Colonic mucosa (tissue), 4 donors: ENCODE measurements at regions not wholly inside any gene's neighbourhood (a gene's known extent, or its start where the extent isn't known, plus 50 kb on each side); places are given as distances from the start of the nearest gene placed in this dataset.

Experiments
- DNase-seq: peaks from one replicate; pipeline ENCODE4 v3.0.0-alpha.2; 2020
- H3K27ac ChIP-seq: fragments of 200-600 bp; one replicate; pipeline ENCODE4 v1.8.0; 2021
- H3K27me3 ChIP-seq: fragments of 200-600 bp; one replicate; pipeline ENCODE4 v1.8.0; 2021
- H3K36me3 ChIP-seq: fragments of 200-600 bp; one replicate; pipeline ENCODE4 v1.8.0; 2021
- H3K4me1 ChIP-seq: fragments of 200-600 bp; one replicate; pipeline ENCODE4 v1.8.0; 2021; ENCODE audit warnings: mild to moderate bottlenecking
- H3K4me3 ChIP-seq: fragments of 200-600 bp; one replicate; pipeline ENCODE4 v1.8.0; 2021
- H3K9ac ChIP-seq, 2 donors: one replicate each; pipeline ENCODE4 v1.7.0; 2013; ENCODE audit warnings: control low read depth in 2 of 2, low read depth in 2 of 2, low read length in 2 of 2
- H3K9me3 ChIP-seq: fragments of 200-600 bp; one replicate; pipeline ENCODE4 v1.8.0; 2021
- intact Hi-C: fragments of 100-400 bp; cut with DNase I; formaldehyde crosslinking; loops from one replicate; pipeline ENCODE4 v1.14.1; 2022
- TF ChIP-seq, protein P1 (sequence below): fragments of 200-600 bp; IDR thresholded peaks from one replicate; pipeline ENCODE4 v1.8.0; 2022; ENCODE audit warnings: antibody characterized with exemption, mild to moderate bottlenecking
- donor health status: healthy.
- donor health status: DM: no; HTN: no; CAD: no.
- donor health status: DM: no; HTN: no; CAD: no.

DNA sequence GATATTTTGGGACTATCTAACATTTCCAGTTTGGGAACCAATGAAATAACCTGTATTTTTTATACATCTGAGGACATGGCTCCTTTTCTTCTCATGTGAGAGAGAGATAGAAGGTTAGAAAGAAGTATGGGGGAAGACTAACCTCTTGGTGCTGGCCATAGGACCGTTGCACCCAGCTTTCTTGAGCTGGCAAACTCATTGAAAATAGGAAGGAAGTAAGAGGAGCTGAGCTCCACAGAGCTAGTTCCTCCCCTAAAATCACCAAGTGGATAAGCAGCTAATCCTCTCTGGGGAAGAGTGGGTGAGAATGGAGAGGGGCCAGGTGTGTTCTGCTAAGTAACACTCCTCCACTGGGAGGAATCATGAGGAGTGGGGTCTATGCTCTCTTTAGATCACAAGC, 387.4 kb upstream of the CADM1 start:
- no peaks in the 10 kb centered on the region for H3K9me3 ChIP-seq
- intact Hi-C loops: no loop called here
- TF ChIP-seq, protein P1, sequence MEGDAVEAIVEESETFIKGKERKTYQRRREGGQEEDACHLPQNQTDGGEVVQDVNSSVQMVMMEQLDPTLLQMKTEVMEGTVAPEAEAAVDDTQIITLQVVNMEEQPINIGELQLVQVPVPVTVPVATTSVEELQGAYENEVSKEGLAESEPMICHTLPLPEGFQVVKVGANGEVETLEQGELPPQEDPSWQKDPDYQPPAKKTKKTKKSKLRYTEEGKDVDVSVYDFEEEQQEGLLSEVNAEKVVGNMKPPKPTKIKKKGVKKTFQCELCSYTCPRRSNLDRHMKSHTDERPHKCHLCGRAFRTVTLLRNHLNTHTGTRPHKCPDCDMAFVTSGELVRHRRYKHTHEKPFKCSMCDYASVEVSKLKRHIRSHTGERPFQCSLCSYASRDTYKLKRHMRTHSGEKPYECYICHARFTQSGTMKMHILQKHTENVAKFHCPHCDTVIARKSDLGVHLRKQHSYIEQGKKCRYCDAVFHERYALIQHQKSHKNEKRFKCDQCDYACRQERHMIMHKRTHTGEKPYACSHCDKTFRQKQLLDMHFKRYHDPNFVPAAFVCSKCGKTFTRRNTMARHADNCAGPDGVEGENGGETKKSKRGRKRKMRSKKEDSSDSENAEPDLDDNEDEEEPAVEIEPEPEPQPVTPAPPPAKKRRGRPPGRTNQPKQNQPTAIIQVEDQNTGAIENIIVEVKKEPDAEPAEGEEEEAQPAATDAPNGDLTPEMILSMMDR: no peak

DNA sequence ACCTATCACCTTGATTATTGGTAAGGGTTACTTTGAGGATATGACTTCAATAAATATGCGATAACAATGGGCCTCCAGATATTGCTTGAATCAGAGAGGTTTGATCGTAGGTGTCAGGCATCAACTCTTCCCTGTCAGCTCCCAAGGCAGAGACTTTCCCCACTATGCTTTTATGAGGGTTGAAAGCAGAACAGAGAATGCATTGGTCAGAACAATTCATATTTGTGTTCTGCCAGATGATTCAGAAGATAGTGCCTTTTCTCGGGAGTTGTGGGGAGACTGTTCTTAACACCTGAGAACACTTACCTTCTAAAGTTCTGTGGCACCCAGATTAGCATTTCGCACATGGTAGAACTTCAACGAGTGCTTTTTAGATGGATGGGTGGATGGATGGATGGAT, 386.3 kb upstream of the CADM1 start:
- Histone ChIP-seq H3K27me3 (no peaks in the 10 kb centered on the region), H3K9ac (no peak overlapping the region), H3K36me3 (no peaks in the 10 kb centered on the region), H3K4me1 (no peaks in the 10 kb centered on the region), H3K9me3 (no peaks in the 10 kb centered on the region), H3K27ac (no peak overlapping the region), H3K4me3 (no peak overlapping the region)
- TF ChIP-seq, protein P1: no peak
- DNase-seq: no peak
- intact Hi-C loops: no loop called here

More for the DNA sequence above, 387.4 kb upstream of the CADM1 start:
- H3K27ac ChIP-seq: no peak overlapping the region
- no peak for DNase-seq
- no peaks in the 10 kb centered on the region for H3K36me3 ChIP-seq
- no peaks in the 10 kb centered on the region for H3K4me1 ChIP-seq
- no peak overlapping the region for H3K4me3 ChIP-seq
- no peaks in the 10 kb centered on the region for H3K27me3 ChIP-seq
- no peak overlapping the region for H3K9ac ChIP-seq

DNA sequence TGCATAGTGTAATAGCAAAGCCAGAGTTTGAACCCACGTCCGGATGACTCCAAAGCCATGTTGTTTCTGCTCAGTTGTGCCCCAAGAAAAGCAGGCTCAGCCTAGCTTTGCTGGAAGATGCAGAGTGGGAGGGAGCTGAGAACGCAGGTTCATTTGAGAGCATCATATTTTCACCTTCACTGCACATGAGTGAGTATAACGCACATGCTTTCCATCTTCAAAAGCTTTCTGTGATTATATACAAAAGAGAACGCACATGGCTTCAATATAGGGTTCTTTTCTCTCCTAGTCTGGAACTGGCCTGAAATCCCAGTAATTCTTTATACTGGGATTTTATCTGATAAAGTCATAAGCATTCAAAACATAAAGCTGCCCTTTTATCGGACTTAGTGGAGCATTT, 385.5 kb upstream of the CADM1 start:
- no peaks in the 10 kb centered on the region for H3K4me1 ChIP-seq
- H3K27me3 ChIP-seq: no peaks in the 10 kb centered on the region
- no peaks in the 10 kb centered on the region for H3K36me3 ChIP-seq
- intact Hi-C loops: no loop called here
- H3K9me3 ChIP-seq: no peaks in the 10 kb centered on the region
- TF ChIP-seq, protein P1: no peak
- no peak for DNase-seq
- no peak overlapping the region for H3K27ac ChIP-seq
- H3K4me3 ChIP-seq: no peak overlapping the region
- H3K9ac ChIP-seq: no peak overlapping the region

DNA sequence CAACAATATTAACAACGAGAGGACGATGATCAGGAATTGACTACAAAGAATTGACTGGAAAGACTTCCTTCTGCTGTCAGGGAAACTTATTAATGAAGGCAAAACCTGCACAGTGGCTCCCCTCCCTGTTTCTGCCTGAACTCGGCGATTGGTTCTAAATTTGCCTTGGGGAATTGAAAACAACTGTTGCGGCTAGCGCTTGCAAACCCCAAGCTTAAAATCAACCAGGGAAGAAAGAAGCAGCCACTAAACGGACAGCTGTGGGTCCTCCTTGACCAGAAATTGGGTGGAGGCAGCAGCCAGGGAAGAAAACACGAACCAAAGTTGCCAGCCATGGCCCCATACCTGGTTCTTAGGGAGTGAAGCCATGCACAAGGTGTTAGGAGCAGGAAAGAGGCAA, 383.5 kb upstream of the CADM1 start:
- no peaks in the 10 kb centered on the region for H3K4me1 ChIP-seq
- no peak overlapping the region for H3K4me3 ChIP-seq
- no peak overlapping the region for H3K9ac ChIP-seq
- no peaks in the 10 kb centered on the region for H3K9me3 ChIP-seq
- DNase-seq: no peak
- H3K27ac ChIP-seq: no peak overlapping the region
- TF ChIP-seq, protein P1: no peak
- intact Hi-C loops: no loop called here
- no peaks in the 10 kb centered on the region for H3K36me3 ChIP-seq
- no peaks in the 10 kb centered on the region for H3K27me3 ChIP-seq

GRCh38 chr11:115887316-115887715, 383.1 kb upstream of the CADM1 start:
- TF ChIP-seq, protein P1: no peak
- no peak overlapping the region for H3K9ac ChIP-seq
- intact Hi-C loops: no loop called here
- H3K4me3 ChIP-seq: no peak overlapping the region
- no peaks in the 10 kb centered on the region for H3K4me1 ChIP-seq
- H3K27ac ChIP-seq: no peak overlapping the region
- H3K36me3 ChIP-seq: no peaks in the 10 kb centered on the region
- no peaks in the 10 kb centered on the region for H3K27me3 ChIP-seq
- no peak for DNase-seq
- H3K9me3 ChIP-seq: no peaks in the 10 kb centered on the region

GRCh38 chr11:115886422-115886733, 382.2 kb upstream of the CADM1 start:
- H3K4me3 ChIP-seq: no peak overlapping the region
- H3K27me3 ChIP-seq: no peaks in the 10 kb centered on the region
- DNase-seq: no peak
- H3K36me3 ChIP-seq: no peaks in the 10 kb centered on the region
- H3K9me3 ChIP-seq: no peaks in the 10 kb centered on the region
- H3K4me1 ChIP-seq: no peaks in the 10 kb centered on the region
- H3K27ac ChIP-seq: no peak overlapping the region
- H3K9ac ChIP-seq: no peak overlapping the region
- TF ChIP-seq, protein P1: no peak
- intact Hi-C loops: no loop called here
